CD8-positive, alpha-beta memory T cell (primary cell): ENCODE measurements at regions not wholly inside any gene's neighbourhood (a gene's known extent, or its start where the extent isn't known, plus 50 kb on each side); places are given as distances from the start of the nearest gene placed in this dataset.
"Not testable (repeated sequence)": the region's sequence is repeated elsewhere in the genome, so short reads cannot be mapped to it uniquely, and the experiment has no call there.

ENCODE experiments used
- CTCF ChIA-PET: fragments of 350-600 bp; sonication (Branson Sonifier 250); formaldehyde crosslinking; loops from one replicate; lab custom pipeline; 2021; ENCODE audit warnings: antibody characterized with exemption; lab: Charles Lee
- POLR2A ChIA-PET: fragments of 350-600 bp; sonication (Branson Sonifier 250); formaldehyde crosslinking; loops from one replicate; lab custom pipeline; 2021; ENCODE audit warnings: antibody characterized with exemption; lab: Charles Lee
- DNase-seq, 5 donors: peaks; one replicate each; pipeline versions ENCODE4 v3.0.0 to v3.0.0-alpha.2; 2020 to 2022; ENCODE audit warnings: mixed read lengths in 1 of 5
- H3K27ac ChIP-seq: one replicate; pipeline ENCODE4 v1.7.0; 2013; ENCODE audit warnings: low read depth, mild to moderate bottlenecking, low read length, moderate library complexity
- H3K27me3 ChIP-seq: 2 replicates; pipeline ENCODE4 v1.7.0; 2013; ENCODE audit warnings: low read length, mild to moderate bottlenecking; ENCODE audit not compliant: insufficient read depth, poor library complexity, severe bottlenecking
- H3K36me3 ChIP-seq: 2 replicates; pipeline ENCODE4 v1.7.0; 2013; ENCODE audit warnings: mild to moderate bottlenecking, low read length, moderate library complexity; ENCODE audit not compliant: insufficient read depth
- H3K4me1 ChIP-seq: 2 replicates; pipeline ENCODE4 v1.7.0; 2013; ENCODE audit warnings: mild to moderate bottlenecking, low read length, moderate library complexity; ENCODE audit not compliant: insufficient read depth
- H3K4me3 ChIP-seq: 2 replicates; pipeline ENCODE4 v1.7.0; 2013; ENCODE audit warnings: mild to moderate bottlenecking, low read length
- H3K9me3 ChIP-seq: 2 replicates; pipeline ENCODE4 v1.7.0; 2013; ENCODE audit warnings: mild to moderate bottlenecking, low read length
- H3K27ac Mint-ChIP-seq, 8 donors: one replicate each; pipeline ENCODE4 v1.8.0; 2020 to 2021; ENCODE audit warnings: mixed read lengths in 8 of 8, mild to moderate bottlenecking in 6 of 8, inconsistent platforms in 3 of 8, moderate library complexity in 3 of 8
- H3K27me3 Mint-ChIP-seq, 2 donors: one replicate each; pipeline ENCODE4 v1.8.0; 2020 to 2021; ENCODE audit warnings: mixed read lengths in 2 of 2, mild to moderate bottlenecking in 1 of 2, moderate library complexity in 1 of 2
- H3K36me3 Mint-ChIP-seq, 3 donors: one replicate each; pipeline ENCODE4 v1.8.0; 2020 to 2021; ENCODE audit warnings: mixed read lengths in 3 of 3, inconsistent platforms in 1 of 3, mild to moderate bottlenecking in 1 of 3
- H3K4me1 Mint-ChIP-seq, 3 donors: one replicate each; pipeline ENCODE4 v1.8.0; 2020 to 2021; ENCODE audit warnings: mixed read lengths in 3 of 3, inconsistent platforms in 1 of 3, mild to moderate bottlenecking in 1 of 3
- H3K4me3 Mint-ChIP-seq, 7 donors: one replicate each; pipeline ENCODE4 v1.8.0; 2020 to 2021; ENCODE audit warnings: mixed read lengths in 7 of 7, mild to moderate bottlenecking in 6 of 7, moderate library complexity in 4 of 7, inconsistent platforms in 2 of 7
- H3K9me3 Mint-ChIP-seq, 5 donors: one replicate each; pipeline ENCODE4 v1.8.0; 2020 to 2022; ENCODE audit warnings: mixed read lengths in 5 of 5, mild to moderate bottlenecking in 3 of 5, moderate library complexity in 2 of 5, inconsistent platforms in 1 of 5

DNA sequence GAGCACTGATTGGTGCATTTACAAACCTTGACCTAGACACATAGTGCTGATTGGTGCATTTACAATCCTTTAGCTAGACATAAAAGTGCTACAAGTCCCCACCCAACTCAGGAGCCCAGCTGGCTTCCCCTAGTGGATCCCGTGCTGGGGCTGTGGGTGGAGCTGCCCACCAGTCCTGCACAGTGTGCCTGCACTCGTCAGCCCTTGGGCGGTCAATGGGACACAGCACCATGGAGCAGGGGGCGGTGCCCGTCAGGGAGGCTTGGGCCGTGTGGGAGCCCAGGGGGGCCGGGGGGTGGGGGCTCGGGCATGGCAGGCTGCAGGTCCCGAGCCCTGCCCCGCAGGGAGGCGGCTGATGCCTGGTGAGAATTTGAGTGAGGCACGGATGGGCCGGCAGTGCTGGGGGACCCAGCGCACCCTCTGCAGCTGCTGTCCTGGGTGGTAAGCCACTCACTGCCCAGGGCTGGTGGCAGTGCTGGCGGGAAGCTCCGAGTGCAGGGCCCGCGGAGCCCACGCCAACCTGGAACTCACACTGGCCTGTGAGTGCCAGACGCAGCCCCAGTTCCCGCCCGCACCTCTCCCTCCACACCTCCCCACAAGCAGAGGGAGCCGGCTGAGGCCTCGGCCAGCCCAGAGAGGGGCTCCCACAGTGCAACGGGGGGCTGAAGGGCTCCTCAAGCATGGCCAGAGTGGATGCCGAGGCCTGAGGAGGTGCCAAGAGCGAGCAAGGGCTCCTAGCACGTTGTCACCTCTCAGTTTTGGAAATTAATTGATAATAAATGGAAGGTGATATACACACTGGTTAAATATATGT lies 207.7 kb downstream of the RAP2B start:
- POLR2A ChIA-PET = no interaction called here
- CTCF ChIA-PET = no interaction called here
- no peaks in the 10 kb centered on the region for H3K36me3 ChIP-seq
- peaks cover 2 to 7% of the 10 kb centered on the region in 2 donors for H3K27me3 Mint-ChIP-seq
- no peaks in the 10 kb centered on the region for H3K4me1 ChIP-seq
- no peaks in the 10 kb centered on the region for H3K9me3 ChIP-seq
- peaks cover 0 to 33% (median 0%) of the 10 kb centered on the region in 3 donors for H3K36me3 Mint-ChIP-seq
- DNase-seq = no peak
- H3K9me3 Mint-ChIP-seq = peaks cover 2 to 12% (median 8%) of the 10 kb centered on the region in 5 donors
- no peaks in the 10 kb centered on the region for H3K4me1 Mint-ChIP-seq
- no peak overlapping the region for H3K4me3 Mint-ChIP-seq
- no peak overlapping the region for H3K27ac Mint-ChIP-seq
- no peak overlapping the region for H3K27ac ChIP-seq
- no peak overlapping the region for H3K4me3 ChIP-seq
- no peaks in the 10 kb centered on the region for H3K27me3 ChIP-seq

DNA sequence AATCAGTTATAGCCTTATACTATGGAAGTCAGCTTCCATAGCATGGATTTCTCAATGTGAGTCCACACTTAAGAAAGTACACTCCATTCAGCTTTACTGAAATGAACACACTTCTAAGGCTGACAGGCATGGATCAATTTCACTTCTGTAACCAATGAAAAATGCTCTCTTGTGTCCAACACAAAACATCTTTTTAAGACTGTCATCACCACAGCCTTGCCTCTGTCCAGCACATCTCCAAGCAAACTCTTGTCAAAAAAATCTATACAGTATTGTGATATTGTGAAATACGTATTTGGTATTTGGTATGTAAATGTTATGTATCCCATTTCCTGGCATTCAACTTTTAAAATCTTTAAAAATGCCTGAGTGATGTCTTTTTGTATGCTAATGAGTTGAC lies 208.7 kb downstream of the RAP2B start:
- H3K27me3 ChIP-seq = no peaks in the 10 kb centered on the region
- H3K4me1 ChIP-seq = no peaks in the 10 kb centered on the region
- peaks cover 0 to 26% (median 0%) of the 10 kb centered on the region in 3 donors for H3K36me3 Mint-ChIP-seq
- no peak overlapping the region for H3K4me3 ChIP-seq
- no peaks in the 10 kb centered on the region for H3K4me1 Mint-ChIP-seq
- ChIA-PET POLR2A (no interaction called here), CTCF (no interaction called here)
- H3K9me3 Mint-ChIP-seq = peaks cover 0 to 3% (median 1%) of the 10 kb centered on the region in 5 donors
- peaks cover 4% of the 10 kb centered on the region in 2 donors for H3K27me3 Mint-ChIP-seq
- no peak overlapping the region for H3K27ac ChIP-seq
- no peaks in the 10 kb centered on the region for H3K36me3 ChIP-seq
- no peak overlapping the region for H3K27ac Mint-ChIP-seq
- H3K4me3 Mint-ChIP-seq = no peak overlapping the region
- H3K9me3 ChIP-seq = no peaks in the 10 kb centered on the region
- no peak for DNase-seq

DNA sequence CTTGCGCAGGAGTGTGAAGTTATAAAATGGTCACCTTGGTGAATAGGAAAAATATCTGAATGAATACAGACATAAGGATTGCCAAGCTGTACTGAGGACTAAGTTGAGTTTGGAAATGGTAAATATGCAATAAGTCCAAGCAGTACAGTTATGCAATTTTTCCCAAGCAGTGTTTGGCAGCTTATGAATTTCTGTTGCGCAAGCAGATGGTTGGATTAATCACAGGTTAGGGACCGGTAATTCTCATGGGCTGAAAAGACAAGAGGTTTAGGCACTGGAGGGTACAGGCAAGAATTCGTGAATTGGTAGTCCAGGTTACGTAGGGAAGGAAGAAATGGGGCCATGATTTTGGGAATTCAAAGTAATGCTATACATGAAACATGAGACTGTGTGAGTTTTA lies 210.3 kb downstream of the RAP2B start:
- ChIA-PET POLR2A (no interaction called here), CTCF (no interaction called here)
- H3K36me3 ChIP-seq = no peaks in the 10 kb centered on the region
- Mint-ChIP-seq H3K36me3 (peaks cover 0 to 13% (median 0%) of the 10 kb centered on the region in 3 donors), H3K27ac (no peak overlapping the region), H3K9me3 (peaks cover 0 to 3% (median 0%) of the 10 kb centered on the region in 5 donors), H3K27me3 (peaks cover 4 to 8% of the 10 kb centered on the region in 2 donors), H3K4me3 (no peak overlapping the region), H3K4me1 (no peaks in the 10 kb centered on the region)
- DNase-seq = no peak
- H3K9me3 ChIP-seq = no peaks in the 10 kb centered on the region
- no peak overlapping the region for H3K4me3 ChIP-seq
- H3K27ac ChIP-seq = no peak overlapping the region
- H3K27me3 ChIP-seq = no peaks in the 10 kb centered on the region
- no peaks in the 10 kb centered on the region for H3K4me1 ChIP-seq

DNA sequence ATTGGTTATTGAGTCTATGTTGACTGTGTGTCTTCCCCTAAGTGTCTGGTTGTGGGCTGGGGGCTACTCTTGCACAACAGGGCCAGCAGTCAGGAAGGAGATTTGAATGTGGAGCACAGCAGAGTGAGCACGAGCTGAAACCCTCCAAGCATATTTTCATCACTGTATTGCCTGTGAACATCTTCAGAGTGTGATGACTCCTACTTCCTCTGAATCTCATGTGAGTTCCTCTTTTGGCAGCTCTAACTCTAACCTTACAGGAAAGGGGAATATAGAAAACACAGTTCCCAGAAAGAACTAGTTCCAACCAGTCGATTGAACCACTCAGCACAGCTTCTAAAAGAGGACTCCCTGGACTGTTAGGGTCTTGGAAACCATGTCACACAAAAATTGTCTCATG lies 211.6 kb downstream of the RAP2B start:
- Mint-ChIP-seq H3K36me3 (peaks cover 0 to 13% (median 0%) of the 10 kb centered on the region in 3 donors), H3K27me3 (peaks cover 4 to 8% of the 10 kb centered on the region in 2 donors), H3K27ac (no peak overlapping the region), H3K9me3 (peaks cover 0 to 3% (median 0%) of the 10 kb centered on the region in 5 donors), H3K4me1 (no peaks in the 10 kb centered on the region), H3K4me3 (no peak overlapping the region)
- no peaks in the 10 kb centered on the region for H3K36me3 ChIP-seq
- ChIA-PET CTCF (no interaction called here), POLR2A (no interaction called here)
- no peak overlapping the region for H3K4me3 ChIP-seq
- H3K9me3 ChIP-seq = no peaks in the 10 kb centered on the region
- H3K27me3 ChIP-seq = no peaks in the 10 kb centered on the region
- DNase-seq = no peak
- H3K27ac ChIP-seq = no peak overlapping the region
- no peaks in the 10 kb centered on the region for H3K4me1 ChIP-seq

DNA sequence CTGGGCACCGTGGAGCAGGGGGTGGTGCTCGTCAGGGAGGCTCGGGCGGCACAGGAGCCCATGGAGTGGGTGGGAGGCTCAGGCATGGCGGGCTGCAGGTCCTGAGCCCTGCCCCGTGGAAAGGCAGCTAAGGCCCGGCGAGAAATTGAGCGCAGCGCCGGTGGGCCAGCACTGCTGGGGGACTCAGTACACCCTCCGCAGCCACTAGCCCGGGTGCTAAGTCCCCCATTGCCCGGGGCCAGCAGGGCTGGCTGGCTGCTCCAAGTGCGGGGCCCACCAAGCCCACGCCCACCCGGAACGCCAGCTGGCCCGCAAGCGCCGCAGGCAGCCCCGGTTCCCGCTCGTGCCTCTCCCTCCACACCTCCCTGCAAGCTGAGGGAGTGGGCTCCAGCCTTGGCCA lies 216.3 kb downstream of the RAP2B start:
- H3K36me3 ChIP-seq, H3K27ac Mint-ChIP-seq, DNase-seq, POLR2A ChIA-PET, H3K9me3 Mint-ChIP-seq, H3K27me3 Mint-ChIP-seq, H3K36me3 Mint-ChIP-seq, H3K4me3 ChIP-seq, H3K9me3 ChIP-seq, CTCF ChIA-PET, H3K4me1 ChIP-seq, H3K27me3 ChIP-seq, H3K4me1 Mint-ChIP-seq, H3K4me3 Mint-ChIP-seq, H3K27ac ChIP-seq: not testable (repeated sequence)

DNA sequence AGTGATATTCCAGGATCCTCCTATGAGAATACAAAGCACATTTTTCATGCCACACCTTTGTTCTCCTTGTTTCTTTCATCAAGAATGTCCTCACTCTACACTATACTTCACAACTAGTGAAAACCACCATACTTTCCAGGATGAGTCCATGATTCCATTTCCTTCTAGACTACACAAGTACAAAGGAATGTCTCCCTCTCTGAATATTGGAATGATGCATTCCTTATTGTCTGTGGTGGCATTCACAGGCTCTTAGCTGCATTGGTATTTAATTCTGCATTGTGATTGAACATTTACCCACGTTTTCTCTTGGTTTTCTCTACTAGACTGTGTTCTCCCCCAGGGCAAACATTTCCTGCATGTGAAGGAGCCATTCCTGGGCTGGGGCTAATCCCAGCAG lies 217.5 kb downstream of the RAP2B start:
- no peak for DNase-seq
- Mint-ChIP-seq H3K36me3 (no peaks in the 10 kb centered on the region), H3K27ac (no peak overlapping the region), H3K4me1 (no peaks in the 10 kb centered on the region), H3K4me3 (no peak overlapping the region), H3K27me3 (peaks cover 1 to 8% of the 10 kb centered on the region in 2 donors), H3K9me3 (peaks cover 0 to 3% (median 0%) of the 10 kb centered on the region in 5 donors)
- H3K9me3 ChIP-seq = no peaks in the 10 kb centered on the region
- H3K36me3 ChIP-seq = no peaks in the 10 kb centered on the region
- CTCF ChIA-PET = no interaction called here
- POLR2A ChIA-PET = no interaction called here
- no peak overlapping the region for H3K4me3 ChIP-seq
- H3K4me1 ChIP-seq = no peaks in the 10 kb centered on the region
- no peaks in the 10 kb centered on the region for H3K27me3 ChIP-seq
- H3K27ac ChIP-seq = no peak overlapping the region

DNA sequence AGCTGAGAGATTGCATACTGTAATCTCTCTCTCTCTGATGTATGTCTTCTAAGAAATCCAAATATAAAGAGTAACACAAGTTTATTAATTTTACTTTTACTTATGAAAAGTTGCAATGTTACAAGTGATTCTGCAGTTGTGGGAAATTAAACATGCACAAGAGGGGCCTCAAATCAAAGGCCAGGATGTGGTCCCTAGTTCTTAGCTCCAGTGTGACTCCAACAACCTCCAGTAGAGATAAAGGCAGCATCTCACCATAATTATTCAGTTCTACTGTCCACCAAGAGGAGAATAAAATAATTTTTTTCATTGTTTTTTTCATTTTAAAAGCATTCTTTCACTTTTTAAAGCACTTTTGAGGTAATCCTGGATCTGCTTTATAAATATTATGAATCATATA lies 223.3 kb downstream of the RAP2B start:
- H3K27ac ChIP-seq = no peak overlapping the region
- Mint-ChIP-seq H3K4me1 (peaks cover 0 to 7% (median 0%) of the 10 kb centered on the region in 3 donors), H3K27ac (no peak overlapping the region), H3K27me3 (no peaks in the 10 kb centered on the region), H3K36me3 (no peaks in the 10 kb centered on the region), H3K4me3 (no peak overlapping the region), H3K9me3 (no peaks in the 10 kb centered on the region)
- H3K4me1 ChIP-seq = no peaks in the 10 kb centered on the region
- H3K9me3 ChIP-seq = no peaks in the 10 kb centered on the region
- H3K27me3 ChIP-seq = no peaks in the 10 kb centered on the region
- CTCF ChIA-PET = no interaction called here
- POLR2A ChIA-PET = interaction anchor here (0.6 kb wide), 1 partner anchor 338 kb away, joined by 4 read pairs; no protein-coding TSS in a partner anchor
- DNase-seq = no peak
- no peak overlapping the region for H3K4me3 ChIP-seq
- H3K36me3 ChIP-seq = no peaks in the 10 kb centered on the region

DNA sequence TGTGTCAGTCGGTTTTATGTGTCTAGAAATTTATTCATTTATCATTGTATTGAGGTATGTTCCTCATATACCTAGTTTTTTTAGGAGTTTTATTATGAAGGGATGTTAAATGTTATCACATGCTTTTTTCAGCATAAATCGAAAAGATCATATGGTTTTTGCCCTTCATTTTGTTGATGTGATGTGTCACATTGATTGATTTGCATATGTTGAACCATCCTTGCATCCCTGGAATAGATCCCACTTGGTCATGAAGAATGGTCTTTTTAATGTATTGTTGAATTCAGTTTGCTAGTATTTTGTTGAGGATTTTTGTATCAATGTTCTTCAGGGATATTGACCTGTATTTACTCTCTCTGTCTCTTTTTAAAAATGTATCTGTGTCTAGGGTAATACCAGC lies 230.3 kb downstream of the RAP2B start:
- Histone ChIP-seq H3K4me1 (no peaks in the 10 kb centered on the region), H3K27ac (no peak overlapping the region), H3K36me3 (no peaks in the 10 kb centered on the region), H3K27me3 (no peaks in the 10 kb centered on the region), H3K4me3 (no peak overlapping the region), H3K9me3 (no peaks in the 10 kb centered on the region)
- H3K9me3 Mint-ChIP-seq = peaks cover 23 to 30% (median 29%) of the 10 kb centered on the region in 5 donors
- POLR2A ChIA-PET = no interaction called here
- H3K4me1 Mint-ChIP-seq = no peaks in the 10 kb centered on the region
- DNase-seq = no peak
- H3K36me3 Mint-ChIP-seq = peaks cover 1 to 35% (median 7%) of the 10 kb centered on the region in 3 donors
- CTCF ChIA-PET = no interaction called here
- H3K4me3 Mint-ChIP-seq = no peak overlapping the region
- no peak overlapping the region for H3K27ac Mint-ChIP-seq
- H3K27me3 Mint-ChIP-seq = no peaks in the 10 kb centered on the region
